ENCODE measurements at regions not wholly inside any gene's neighbourhood (a gene's known extent, or its start where the extent isn't known, plus 50 kb on each side); places are given as distances from the start of the nearest gene placed in this dataset.

DNA sequence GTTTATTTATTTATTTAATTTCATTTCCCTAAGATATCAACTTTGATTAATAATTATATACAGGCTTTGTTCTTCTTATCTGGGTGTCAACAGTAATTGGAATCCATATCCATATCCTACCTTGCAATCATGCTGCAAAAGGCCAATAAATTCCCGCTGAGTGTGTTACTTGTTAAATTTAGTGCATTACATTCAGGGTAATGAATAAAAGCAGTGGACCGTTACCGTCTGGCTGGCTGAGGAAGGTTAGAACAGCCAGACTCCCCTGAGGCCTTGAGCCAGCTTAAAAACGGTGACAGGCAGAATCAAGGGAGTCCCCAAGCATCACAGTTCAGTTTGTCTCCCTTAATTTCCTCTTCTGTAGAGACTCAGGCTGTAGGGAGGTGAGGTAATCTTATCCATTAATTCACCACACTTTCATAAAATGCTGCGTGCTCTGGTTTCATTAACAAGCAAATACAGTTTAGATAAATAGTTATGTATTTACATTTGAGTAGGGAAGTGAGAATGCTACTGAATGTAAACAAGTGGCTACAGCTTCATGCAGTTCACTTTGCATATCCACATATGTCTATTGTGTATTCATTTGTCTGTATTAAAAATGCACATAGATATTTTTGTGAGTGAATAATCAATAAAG, 888.2 kb upstream of the CXADR start:
- TF ChIP-seq, protein P1, sequence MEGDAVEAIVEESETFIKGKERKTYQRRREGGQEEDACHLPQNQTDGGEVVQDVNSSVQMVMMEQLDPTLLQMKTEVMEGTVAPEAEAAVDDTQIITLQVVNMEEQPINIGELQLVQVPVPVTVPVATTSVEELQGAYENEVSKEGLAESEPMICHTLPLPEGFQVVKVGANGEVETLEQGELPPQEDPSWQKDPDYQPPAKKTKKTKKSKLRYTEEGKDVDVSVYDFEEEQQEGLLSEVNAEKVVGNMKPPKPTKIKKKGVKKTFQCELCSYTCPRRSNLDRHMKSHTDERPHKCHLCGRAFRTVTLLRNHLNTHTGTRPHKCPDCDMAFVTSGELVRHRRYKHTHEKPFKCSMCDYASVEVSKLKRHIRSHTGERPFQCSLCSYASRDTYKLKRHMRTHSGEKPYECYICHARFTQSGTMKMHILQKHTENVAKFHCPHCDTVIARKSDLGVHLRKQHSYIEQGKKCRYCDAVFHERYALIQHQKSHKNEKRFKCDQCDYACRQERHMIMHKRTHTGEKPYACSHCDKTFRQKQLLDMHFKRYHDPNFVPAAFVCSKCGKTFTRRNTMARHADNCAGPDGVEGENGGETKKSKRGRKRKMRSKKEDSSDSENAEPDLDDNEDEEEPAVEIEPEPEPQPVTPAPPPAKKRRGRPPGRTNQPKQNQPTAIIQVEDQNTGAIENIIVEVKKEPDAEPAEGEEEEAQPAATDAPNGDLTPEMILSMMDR (IDR thresholded peaks at IDR 0.05 in 4 of 5, conservative IDR thresholded peaks at IDR 0.05 in 1 of 5), result no peak
- TF ChIP-seq POLR2A (IDR thresholded peaks at IDR 0.05), result no peak

All from gastrocnemius medialis (tissue), 4 donors.